Right kidney (tissue), 1 donor: ENCODE measurements at regions not wholly inside any gene's neighbourhood (a gene's known extent, or its start where the extent isn't known, plus 50 kb on each side); places are given as distances from the start of the nearest gene placed in this dataset.
"Not testable (repeated sequence)": the region's sequence is repeated elsewhere in the genome, so short reads cannot be mapped to it uniquely, and the experiment has no call there.

ENCODE experiments used
- DNase-seq: peaks from one replicate; pipeline ENCODE4 v3.0.0-alpha.2; 2016

DNA sequence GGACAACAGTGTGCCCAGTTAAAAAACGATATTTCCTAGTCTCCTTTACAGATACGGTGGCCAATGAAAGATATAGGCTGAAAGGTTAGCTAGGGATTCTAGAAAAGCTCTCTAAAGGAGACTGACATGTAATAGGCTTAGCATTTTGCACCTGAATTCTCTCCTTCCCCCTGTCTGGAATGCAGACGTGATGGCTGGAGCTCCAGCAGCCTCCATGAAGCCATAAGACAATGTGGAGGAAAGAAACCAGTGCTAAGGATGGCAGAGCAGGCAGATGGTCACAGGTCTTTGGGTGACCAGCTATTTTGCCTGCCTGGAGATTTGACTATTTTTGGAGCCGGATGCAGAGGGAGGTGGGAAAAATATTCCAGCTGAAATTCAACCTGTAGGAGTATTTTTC, 286.2 kb upstream of the PLGLB2 start:
- not testable (repeated sequence) for DNase-seq

- DNase-seq = not testable (repeated sequence)
Observed at GRCh38 chr2:87464219-87464618, 283.7 kb upstream of the PLGLB2 start.

GRCh38 chr2:87465730-87466129, 282.2 kb upstream of the PLGLB2 start:
- DNase-seq = not testable (repeated sequence)

DNA sequence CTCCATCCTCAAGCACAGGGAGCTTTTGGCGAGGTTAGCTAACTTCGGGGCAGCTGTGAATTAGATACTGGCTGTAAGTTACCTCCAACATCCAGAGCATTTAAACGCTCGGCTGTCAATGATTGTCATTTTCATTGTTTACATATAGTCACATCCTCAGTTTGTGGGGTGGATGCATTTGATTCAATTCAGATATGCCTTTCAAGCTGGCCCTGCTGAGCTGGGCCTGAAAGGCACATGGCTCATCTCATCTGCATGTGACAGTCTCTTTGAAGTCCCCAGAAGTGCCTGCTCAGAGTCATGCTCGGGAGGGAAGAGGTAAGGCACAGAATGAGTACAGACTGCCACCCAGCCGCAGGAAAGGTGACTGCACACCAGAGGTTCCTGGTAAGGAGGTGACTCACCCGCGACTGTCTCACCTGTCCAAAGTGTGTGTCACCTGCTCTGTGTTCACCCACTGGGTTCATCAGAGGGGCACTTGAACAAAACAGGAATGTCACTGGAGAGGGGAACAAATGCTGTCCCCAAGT, 281.2 kb upstream of the PLGLB2 start:
- DNase-seq = not testable (repeated sequence)

DNA sequence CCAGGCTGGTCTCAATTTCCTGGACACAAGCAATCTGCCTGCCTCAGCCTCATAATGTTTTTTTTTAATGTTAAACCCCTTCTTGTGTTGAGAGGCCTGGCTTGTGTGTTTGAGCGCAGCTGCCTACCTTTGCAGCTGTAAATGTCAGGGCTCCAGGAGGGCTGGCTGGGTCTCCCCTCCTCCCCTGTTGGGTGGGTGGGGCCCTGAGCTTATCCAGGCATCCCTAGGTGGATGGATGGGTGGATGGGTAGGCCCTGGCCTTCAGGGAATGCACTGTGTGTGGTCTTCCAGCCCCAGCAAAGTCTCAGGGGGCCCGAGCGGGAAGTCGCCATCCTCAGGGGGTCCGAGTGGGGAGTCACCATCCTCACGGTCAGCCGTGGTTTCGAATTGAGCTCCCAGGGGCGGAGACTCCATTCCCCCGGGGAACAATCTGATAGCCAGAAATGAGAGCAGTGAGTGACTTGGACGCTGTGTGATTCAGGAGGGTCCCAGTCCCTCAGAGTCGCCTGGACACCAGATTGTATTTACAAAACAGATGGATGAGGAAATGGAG, 279.4 kb upstream of the PLGLB2 start:
- not testable (repeated sequence) for DNase-seq

GRCh38 chr2:87469180-87470151, 278.4 kb upstream of the PLGLB2 start:
- not testable (repeated sequence) for DNase-seq

- DNase-seq = not testable (repeated sequence)
Observed at GRCh38 chr2:87470381-87471380, 277.2 kb upstream of the PLGLB2 start.

DNA sequence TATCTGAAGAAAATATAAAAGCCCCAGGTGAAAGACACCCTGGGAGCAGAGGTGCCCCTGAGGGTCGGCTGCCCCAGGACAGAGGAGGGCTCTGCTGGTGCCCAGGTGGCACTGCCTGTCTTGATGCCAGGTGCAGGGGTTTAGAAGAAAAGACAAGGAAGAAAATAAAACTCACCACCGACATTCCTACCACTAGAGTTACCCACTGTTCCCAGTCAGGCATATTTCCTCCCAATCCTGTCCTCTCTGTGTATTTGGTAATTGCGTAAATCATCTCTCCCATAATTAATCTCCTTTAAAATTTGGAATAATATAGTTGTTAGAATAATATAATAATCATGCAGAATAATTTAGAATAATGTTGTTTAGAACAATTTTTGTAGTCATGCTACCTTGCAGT, 276.4 kb upstream of the PLGLB2 start:
- DNase-seq = not testable (repeated sequence)

- DNase-seq = not testable (repeated sequence)
Observed at GRCh38 chr2:87476223-87476872, 271.5 kb upstream of the PLGLB2 start.

- DNase-seq = not testable (repeated sequence)
Observed at GRCh38 chr2:87476936-87477335, 271.0 kb upstream of the PLGLB2 start.

- not testable (repeated sequence) for DNase-seq
Observed at GRCh38 chr2:87477669-87478428, 270.0 kb upstream of the PLGLB2 start.

- not testable (repeated sequence) for DNase-seq
Observed at GRCh38 chr2:87478911-87479310, 269.0 kb upstream of the PLGLB2 start.

DNA sequence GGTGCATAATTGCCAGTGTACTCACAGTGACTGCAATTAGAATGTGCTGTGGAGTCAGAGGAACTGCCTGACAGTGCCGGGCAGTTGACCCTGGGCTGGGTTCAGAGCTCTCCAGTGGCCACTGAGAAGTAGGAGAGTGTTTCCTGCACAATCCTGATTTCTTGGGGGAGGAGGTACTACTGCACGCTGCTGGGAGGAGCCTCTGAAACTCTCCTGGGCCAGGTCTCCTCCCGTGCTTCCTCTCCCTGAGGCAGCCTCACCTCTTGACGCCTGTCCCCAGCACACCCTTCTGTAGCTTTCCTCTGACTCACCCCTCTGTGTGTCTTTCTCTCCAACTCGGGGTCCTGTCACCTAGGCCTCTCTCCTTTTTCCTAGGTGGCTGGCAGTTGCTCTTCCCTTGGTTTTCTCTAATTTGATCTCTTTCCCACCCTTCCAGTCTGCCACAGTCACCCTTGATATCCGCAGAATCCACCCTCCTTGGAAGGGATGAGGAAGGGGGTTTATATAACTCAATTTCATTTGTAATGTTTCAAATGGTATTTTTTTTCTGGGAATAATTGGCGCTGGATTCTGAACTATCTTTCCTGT, 264.7 kb upstream of the PLGLB2 start:
- DNase-seq = not testable (repeated sequence)

DNA sequence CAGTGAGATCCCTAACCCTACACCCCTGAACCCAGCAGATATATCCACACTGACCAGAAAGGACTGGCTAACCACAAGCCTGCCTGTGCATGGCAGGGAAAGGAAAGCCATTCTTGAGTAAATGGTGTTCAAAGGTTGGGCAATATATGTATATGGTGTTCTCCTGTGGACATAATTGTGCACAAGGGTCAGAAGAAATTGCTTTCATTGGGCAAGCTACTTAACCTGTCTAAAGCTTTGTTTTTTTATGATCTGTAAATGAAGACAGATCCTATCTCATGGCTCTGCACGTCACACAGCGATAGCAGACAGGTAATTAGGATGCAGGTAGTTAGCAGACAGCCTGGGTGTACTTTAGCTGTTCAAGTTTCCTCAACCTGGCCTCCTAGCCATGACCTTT, 263.5 kb upstream of the PLGLB2 start:
- not testable (repeated sequence) for DNase-seq

GRCh38 chr2:87485455-87485854, 262.4 kb upstream of the PLGLB2 start:
- DNase-seq = not testable (repeated sequence)

- not testable (repeated sequence) for DNase-seq
Observed at GRCh38 chr2:87485884-87486283, 262.0 kb upstream of the PLGLB2 start.

GRCh38 chr2:87486413-87486812, 261.5 kb upstream of the PLGLB2 start:
- DNase-seq = peak; percentile 23

DNA sequence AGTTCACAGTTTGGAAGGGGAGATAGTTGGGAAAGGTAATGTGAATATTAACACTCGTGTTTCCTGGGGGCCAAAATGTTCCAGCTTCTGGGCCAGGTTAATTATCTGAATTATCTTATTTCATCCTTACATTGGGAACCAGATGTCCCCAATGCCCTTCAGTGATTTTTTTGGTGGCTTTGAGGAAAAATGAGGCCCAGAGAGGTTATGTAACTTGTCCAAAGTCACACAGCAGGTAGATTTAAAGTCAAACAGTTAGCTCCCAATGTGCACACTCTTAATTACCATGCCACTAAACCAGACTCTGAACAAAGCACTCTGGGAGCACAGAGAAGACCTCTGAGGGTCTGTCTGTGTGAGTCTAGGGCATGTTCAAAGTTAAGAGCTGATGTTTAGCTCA, 259.9 kb upstream of the PLGLB2 start:
- not testable (repeated sequence) for DNase-seq

DNA sequence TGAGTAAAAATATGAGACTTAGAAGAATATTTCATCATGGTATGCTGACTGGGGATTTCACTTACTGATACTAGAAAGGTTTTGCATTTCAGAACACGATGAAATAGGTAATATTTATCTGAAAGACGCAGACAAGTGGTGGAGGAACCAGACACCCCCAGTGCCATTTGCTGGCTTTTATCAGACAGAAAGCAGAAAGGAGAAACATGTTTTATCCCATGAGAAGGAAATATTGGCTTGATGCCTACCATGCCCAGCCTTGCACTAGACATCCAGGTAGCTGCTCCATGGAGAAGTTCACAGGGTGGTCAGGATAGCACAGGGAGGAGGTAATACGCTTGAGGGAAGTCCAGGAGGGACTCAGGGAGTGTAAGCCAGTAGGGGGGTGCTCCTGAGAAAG, 258.9 kb upstream of the PLGLB2 start:
- DNase-seq = not testable (repeated sequence)

GRCh38 chr2:87494846-87495245, 253.0 kb upstream of the PLGLB2 start:
- DNase-seq = not testable (repeated sequence)
